Progenitor cell of endocrine pancreas (in vitro differentiated cells): ENCODE measurements at regions not wholly inside any gene's neighbourhood (a gene's known extent, or its start where the extent isn't known, plus 50 kb on each side); places are given as distances from the start of the nearest gene placed in this dataset.

Source experiments
- DNase-seq: peaks from one replicate; pipeline ENCODE4 v3.0.0; 2021; ENCODE audit warnings: low spot score; ENCODE audit not compliant: unreplicated experiment
- H3K27ac Mint-ChIP-seq: 2 replicates; pipeline ENCODE4 v1.8.0; 2021; ENCODE audit warnings: mild to moderate bottlenecking, moderate library complexity, mixed read lengths
- H3K27me3 Mint-ChIP-seq: 2 replicates; pipeline ENCODE4 v1.8.0; 2021; ENCODE audit warnings: mixed read lengths
- H3K36me3 Mint-ChIP-seq: 2 replicates; pipeline ENCODE4 v1.8.0; 2022; ENCODE audit warnings: mixed read lengths; ENCODE audit not compliant: insufficient read depth
- H3K4me1 Mint-ChIP-seq: 2 replicates; pipeline ENCODE4 v1.8.0; 2021; ENCODE audit warnings: low read depth, mixed read lengths
- H3K4me3 Mint-ChIP-seq: 2 replicates; pipeline ENCODE4 v1.8.0; 2021; ENCODE audit warnings: low read depth, mild to moderate bottlenecking, moderate library complexity, mixed read lengths
- H3K9me3 Mint-ChIP-seq: 2 replicates; pipeline ENCODE4 v1.8.0; 2021; ENCODE audit warnings: low read depth, mixed read lengths
- CTCF ChIP-seq: fragments of 200-600 bp; sonication (generic); IDR thresholded peaks from one replicate; pipeline ENCODE4 v1.5.0; 2021; ENCODE audit warnings: antibody characterized with exemption, mild to moderate bottlenecking; ENCODE audit not compliant: unreplicated experiment

- no peaks in the 10 kb centered on the region for H3K27me3 Mint-ChIP-seq
- no peak overlapping the region for H3K4me3 Mint-ChIP-seq
- peaks cover 4% of the 10 kb centered on the region for H3K9me3 Mint-ChIP-seq
- no peak for DNase-seq
- H3K36me3 Mint-ChIP-seq, result no peaks in the 10 kb centered on the region
- H3K27ac Mint-ChIP-seq, result no peak overlapping the region
- no peak for TF ChIP-seq CTCF
- H3K4me1 Mint-ChIP-seq, result peaks cover 4% of the 10 kb centered on the region
Observed at GRCh38 chr6:78615430-78615904, 251.9 kb upstream of the IRAK1BP1 start.

- H3K9me3 Mint-ChIP-seq, result no peaks in the 10 kb centered on the region
- DNase-seq, result no peak
- H3K36me3 Mint-ChIP-seq, result no peaks in the 10 kb centered on the region
- no peak overlapping the region for H3K27ac Mint-ChIP-seq
- H3K27me3 Mint-ChIP-seq, result no peaks in the 10 kb centered on the region
- H3K4me1 Mint-ChIP-seq, result peaks cover 4% of the 10 kb centered on the region
- no peak for TF ChIP-seq CTCF
- no peak overlapping the region for H3K4me3 Mint-ChIP-seq
Observed at GRCh38 chr6:78618970-78619369, 248.4 kb upstream of the IRAK1BP1 start.

GRCh38 chr6:78623554-78623953 is 243.8 kb upstream of the IRAK1BP1 start:
- no peak for DNase-seq
- no peak for TF ChIP-seq CTCF
- H3K27ac Mint-ChIP-seq, result no peak overlapping the region
- H3K36me3 Mint-ChIP-seq, result no peaks in the 10 kb centered on the region
- H3K27me3 Mint-ChIP-seq, result no peaks in the 10 kb centered on the region
- no peak overlapping the region for H3K4me3 Mint-ChIP-seq
- H3K4me1 Mint-ChIP-seq, result peaks cover 1% of the 10 kb centered on the region
- H3K9me3 Mint-ChIP-seq, result no peaks in the 10 kb centered on the region

DNA sequence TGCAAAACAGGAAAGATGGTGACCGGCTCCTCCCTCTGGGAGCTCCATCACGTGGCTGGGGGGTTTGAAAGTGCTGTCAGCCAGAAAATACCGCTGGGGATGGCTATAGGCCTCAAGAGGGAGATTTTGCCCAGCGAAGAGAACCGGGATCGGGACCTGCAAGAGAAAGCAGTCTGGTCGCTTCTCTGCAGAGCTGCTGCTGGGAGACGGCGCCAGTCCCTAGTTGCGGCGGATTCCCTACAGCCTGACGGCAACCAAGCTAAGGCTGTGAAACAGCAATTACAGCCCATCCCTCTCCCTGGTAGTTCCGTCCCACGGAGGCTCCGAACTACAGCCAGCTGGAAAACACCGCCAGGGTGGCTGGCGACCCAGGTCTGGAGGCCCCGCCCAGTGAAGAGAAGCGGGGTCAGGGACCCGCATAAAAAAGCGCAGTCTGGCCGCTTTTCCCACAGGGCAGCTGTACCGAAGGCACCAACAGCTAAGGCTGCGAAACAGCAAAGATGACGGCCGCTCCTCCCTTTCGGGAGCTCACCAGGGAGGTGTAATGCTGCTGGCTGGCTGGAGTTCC is 238.1 kb upstream of the IRAK1BP1 start:
- H3K9me3 Mint-ChIP-seq, result no peaks in the 10 kb centered on the region
- DNase-seq, result no peak
- H3K4me1 Mint-ChIP-seq, result no peaks in the 10 kb centered on the region
- H3K27me3 Mint-ChIP-seq, result no peaks in the 10 kb centered on the region
- no peaks in the 10 kb centered on the region for H3K36me3 Mint-ChIP-seq
- peak overlapping the region; percentile 57 for H3K4me3 Mint-ChIP-seq
- no peak for TF ChIP-seq CTCF
- H3K27ac Mint-ChIP-seq, result no peak overlapping the region

- no peak for TF ChIP-seq CTCF
- Mint-ChIP-seq H3K27me3 (no peaks in the 10 kb centered on the region), H3K4me1 (no peaks in the 10 kb centered on the region), H3K9me3 (no peaks in the 10 kb centered on the region), H3K27ac (no peak overlapping the region), H3K4me3 (no peak overlapping the region), H3K36me3 (no peaks in the 10 kb centered on the region)
- no peak for DNase-seq
Observed at GRCh38 chr6:78629836-78630235, 237.5 kb upstream of the IRAK1BP1 start.
